ENCODE measurements at regions not wholly inside any gene's neighbourhood (a gene's known extent, or its start where the extent isn't known, plus 50 kb on each side); places are given as distances from the start of the nearest gene placed in this dataset.

- FAIRE-seq: no peak
- no peak for DNase-seq (ENCODE audit: low spot score in 2 of 2)
Observed at GRCh38 chr7:131008840-131009711, 275.1 kb upstream of the KLF14 start.

- no peak for FAIRE-seq
- DNase-seq (ENCODE audit: low spot score in 2 of 2): no peak
Observed at GRCh38 chr7:131010029-131010716, 276.2 kb upstream of the KLF14 start.

- FAIRE-seq (no peak), DNase-seq (ENCODE audit: low spot score in 2 of 2) (no peak)
Observed at GRCh38 chr7:131010717-131011431, 276.9 kb upstream of the KLF14 start.

- FAIRE-seq: no peak
- no peak for DNase-seq (ENCODE audit: low spot score in 2 of 2)
Observed at GRCh38 chr7:131011432-131011742, 277.4 kb upstream of the KLF14 start.

- FAIRE-seq: no peak
- no peak for DNase-seq (ENCODE audit: low spot score in 2 of 2)
Observed at GRCh38 chr7:131011976-131012375, 278.0 kb upstream of the KLF14 start.

GRCh38 chr7:131012477-131013031, 278.5 kb upstream of the KLF14 start:
- FAIRE-seq (no peak), DNase-seq (ENCODE audit: low spot score in 2 of 2) (no peak)

GRCh38 chr7:131013716-131014115, 279.7 kb upstream of the KLF14 start:
- DNase-seq (ENCODE audit: low spot score in 2 of 2) (no peak), FAIRE-seq (no peak)

GRCh38 chr7:131014906-131015656, 281.1 kb upstream of the KLF14 start:
- DNase-seq (ENCODE audit: low spot score in 2 of 2) (no peak), FAIRE-seq (no peak)

- FAIRE-seq: no peak
- no peak for DNase-seq (ENCODE audit: low spot score in 2 of 2)
Observed at GRCh38 chr7:131015657-131015958, 281.6 kb upstream of the KLF14 start.

- DNase-seq (ENCODE audit: low spot score in 2 of 2) (no peak), FAIRE-seq (no peak)
Observed at GRCh38 chr7:131016230-131016629, 282.2 kb upstream of the KLF14 start.

GRCh38 chr7:131019351-131019750, 285.3 kb upstream of the KLF14 start:
- no peak for DNase-seq (ENCODE audit: low spot score in 2 of 2)

GRCh38 chr7:131020759-131021261, 286.8 kb upstream of the KLF14 start:
- no peak for DNase-seq (ENCODE audit: low spot score in 2 of 2)
- FAIRE-seq: no peak

More at GRCh38 chr7:131019351-131019750, 285.3 kb upstream of the KLF14 start:
- no peak for FAIRE-seq

- FAIRE-seq (no peak), DNase-seq (ENCODE audit: low spot score in 2 of 2) (no peak)
Observed at GRCh38 chr7:131021460-131021859, 287.5 kb upstream of the KLF14 start.

GRCh38 chr7:131021902-131022301, 287.9 kb upstream of the KLF14 start:
- DNase-seq (ENCODE audit: low spot score in 2 of 2) (no peak), FAIRE-seq (no peak)

- no peak for FAIRE-seq
Observed at GRCh38 chr7:131026297-131027000, 292.4 kb upstream of the KLF14 start.

GRCh38 chr7:131027287-131027773, 293.3 kb upstream of the KLF14 start:
- no peak for FAIRE-seq

More at GRCh38 chr7:131026297-131027000, 292.4 kb upstream of the KLF14 start:
- no peak for DNase-seq (ENCODE audit: low spot score in 2 of 2)

GRCh38 chr7:131028295-131028694, 294.3 kb upstream of the KLF14 start:
- DNase-seq (ENCODE audit: low spot score in 2 of 2): no peak
- no peak for FAIRE-seq

More at GRCh38 chr7:131027287-131027773, 293.3 kb upstream of the KLF14 start:
- no peak for DNase-seq (ENCODE audit: low spot score in 2 of 2)

- DNase-seq (ENCODE audit: low spot score in 2 of 2): no peak
- FAIRE-seq: no peak
Observed at GRCh38 chr7:131029002-131029401, 295.0 kb upstream of the KLF14 start.

GRCh38 chr7:131031099-131031868, 296.4 kb upstream of the MKLN1 start:
- DNase-seq (ENCODE audit: low spot score in 2 of 2) (no peak), FAIRE-seq (no peak)

All from frontal cortex (tissue), 3 donors.